Hematopoietic multipotent progenitor cell treated with erythropoietin and hydrocortisone succinate and interleukin-3 and kit ligand, for 4 days (in vitro differentiated cells): ENCODE measurements at regions not wholly inside any gene's neighbourhood (a gene's known extent, or its start where the extent isn't known, plus 50 kb on each side); places are given as distances from the start of the nearest gene placed in this dataset.
A peak's percentile ranks its signal among the peaks of the same experiment; 100 is the strongest.

ENCODE experiments used
- DNase-seq: peaks from one replicate; pipeline ENCODE4 v3.0.0-alpha.2; 2015

DNA sequence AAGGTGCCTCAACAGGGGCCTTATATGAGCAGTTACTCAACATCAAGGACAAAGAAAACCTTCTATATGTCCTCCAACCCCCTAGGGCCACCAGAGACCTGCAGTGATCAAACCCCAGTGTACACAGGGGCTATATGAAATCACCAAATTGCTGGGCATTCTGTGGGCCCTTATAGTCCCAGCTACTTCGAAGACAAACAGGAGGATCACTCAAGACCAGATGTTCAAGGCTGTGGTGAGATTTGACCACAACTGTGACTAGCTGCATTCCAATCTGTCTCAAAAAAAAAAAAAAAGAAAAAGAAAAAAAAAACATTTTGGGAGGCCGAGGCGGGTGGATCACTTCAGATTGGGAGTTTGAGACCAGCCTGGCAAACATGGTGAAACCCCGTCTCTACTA lies 51.0 kb upstream of the PRB2 start:
- peak; percentile 22 for DNase-seq

DNA sequence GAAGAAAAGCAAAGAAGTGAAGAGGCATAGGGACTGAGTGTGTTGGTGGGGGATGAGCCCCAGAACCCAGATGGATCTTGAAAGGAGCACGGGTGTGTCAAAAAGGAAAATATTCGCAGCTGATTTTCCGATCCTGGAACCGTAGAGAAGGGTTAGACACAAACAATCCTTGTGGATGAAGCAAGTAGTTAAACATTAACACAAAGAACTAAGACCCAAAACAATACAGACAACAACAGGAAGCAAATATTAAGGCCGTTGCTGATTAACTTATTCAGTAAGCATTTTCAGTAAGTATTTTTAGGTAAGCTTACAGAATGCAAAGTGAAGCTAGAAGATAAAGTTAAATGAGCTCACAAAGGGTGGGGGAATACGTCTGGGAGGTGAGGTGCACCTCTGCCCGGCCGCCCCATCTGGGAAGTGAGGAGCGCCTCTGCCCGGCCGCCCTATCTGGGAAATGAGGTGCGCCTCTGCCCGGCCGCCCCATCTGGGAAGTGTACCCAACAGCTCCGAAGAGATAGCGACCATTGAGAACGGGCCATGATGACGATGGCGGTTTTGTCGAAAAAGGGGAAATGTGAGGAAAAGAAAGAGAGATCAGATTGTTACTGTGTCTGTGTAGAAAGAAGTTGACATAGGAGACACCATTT lies 62.8 kb upstream of the PRB2 start:
- DNase-seq, result no peak

DNA sequence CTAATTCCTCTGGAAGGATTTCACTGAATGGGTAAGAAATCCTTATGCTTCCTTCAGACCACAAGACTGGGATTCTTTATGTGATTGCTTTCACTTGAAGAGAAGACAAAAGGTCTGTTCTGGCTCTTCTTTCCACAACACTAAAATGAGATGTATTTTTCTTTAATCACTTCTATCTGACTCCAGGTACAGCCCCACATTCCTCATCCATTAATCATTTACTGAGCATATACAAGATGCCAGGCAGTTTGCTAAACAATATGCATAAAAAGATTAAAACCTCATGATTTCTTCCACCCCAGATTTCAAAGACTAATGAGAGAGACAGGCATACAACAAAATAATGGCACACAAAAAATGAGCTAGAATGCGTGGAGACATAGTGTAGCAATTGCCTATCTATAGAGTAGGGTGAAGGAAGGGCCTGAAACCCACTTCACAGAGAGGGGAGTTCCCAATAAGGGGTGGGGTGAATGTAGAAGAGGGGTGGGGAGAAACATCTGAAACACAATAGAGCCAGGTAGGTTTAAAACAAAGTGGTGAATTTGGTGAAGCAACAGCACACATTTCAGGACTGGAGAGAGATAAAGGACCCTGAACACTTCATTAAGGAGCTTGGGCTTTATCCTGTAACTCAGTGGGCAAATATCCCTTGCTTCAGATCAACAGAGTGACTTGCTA lies 65.1 kb upstream of the PRB2 start:
- DNase-seq, result no peak

GRCh38 chr12:11461433-11461832 lies 66.1 kb upstream of the PRB2 start:
- DNase-seq, result no peak

DNA sequence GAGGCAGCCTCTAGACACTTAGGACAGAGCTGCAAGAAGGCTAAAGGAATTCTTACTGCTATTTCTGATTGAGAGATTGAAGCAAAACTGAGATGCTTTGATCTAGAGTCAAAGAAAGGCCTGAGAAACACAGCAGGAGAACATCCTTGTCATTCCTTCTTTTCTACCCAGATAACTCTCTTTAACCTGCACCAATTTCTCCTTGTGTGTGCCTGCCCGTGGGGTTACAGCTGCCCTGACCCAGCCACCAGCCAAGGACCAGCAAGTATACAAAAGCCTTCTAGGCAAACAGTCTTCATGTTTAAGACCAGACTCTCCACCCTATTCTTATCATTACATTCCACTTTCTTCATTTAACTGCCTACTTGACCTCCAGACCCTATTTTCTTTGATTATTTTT lies 81.7 kb upstream of the PRB2 start:
- no peak for DNase-seq

DNA sequence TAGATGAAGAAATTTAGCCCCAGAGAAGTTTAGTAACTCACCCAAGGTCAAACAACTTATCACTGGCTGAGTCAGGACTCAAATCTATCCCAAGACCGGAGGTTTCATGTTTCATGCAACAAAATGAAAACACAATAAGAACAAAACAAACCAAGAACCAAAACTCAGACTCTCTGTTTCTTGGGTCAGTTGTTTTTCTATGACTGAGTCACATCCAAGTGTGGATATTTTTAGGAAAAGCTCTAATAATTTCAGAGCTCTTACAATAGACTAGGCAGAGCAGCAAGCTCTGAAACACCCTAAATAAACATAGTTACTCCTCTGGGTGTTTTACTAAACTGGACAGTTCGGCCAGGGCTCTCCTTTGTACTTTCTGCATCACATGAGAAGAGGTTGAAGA lies 87.6 kb upstream of the PRB2 start:
- DNase-seq, result no peak

- peak; percentile 94 for DNase-seq
Measured at GRCh38 chr12:11486623-11487444, 91.5 kb upstream of the PRB2 start.

- no peak for DNase-seq
Measured at GRCh38 chr12:11496157-11496851, 100.9 kb upstream of the PRB2 start.

DNA sequence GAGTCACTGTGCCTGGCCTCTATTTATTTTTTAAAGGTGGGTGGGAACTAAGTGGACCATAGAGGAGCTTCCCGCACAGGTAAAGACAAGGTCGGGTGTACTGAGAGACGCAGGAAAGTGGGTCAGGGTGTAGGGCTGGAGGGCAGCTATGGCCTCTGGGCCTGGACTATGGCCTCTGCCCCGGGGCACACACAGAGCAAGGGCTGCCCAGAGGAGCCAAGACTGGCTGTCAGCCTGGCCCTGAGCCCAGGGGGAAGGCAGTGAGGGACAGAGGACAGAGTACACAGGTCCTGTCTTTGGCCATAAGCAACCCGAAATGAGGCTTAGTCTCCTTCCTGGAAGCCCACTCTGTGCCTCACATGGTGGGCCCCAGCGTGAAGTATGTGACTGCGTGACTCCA lies 102.1 kb upstream of the PRB2 start:
- DNase-seq, result no peak

DNA sequence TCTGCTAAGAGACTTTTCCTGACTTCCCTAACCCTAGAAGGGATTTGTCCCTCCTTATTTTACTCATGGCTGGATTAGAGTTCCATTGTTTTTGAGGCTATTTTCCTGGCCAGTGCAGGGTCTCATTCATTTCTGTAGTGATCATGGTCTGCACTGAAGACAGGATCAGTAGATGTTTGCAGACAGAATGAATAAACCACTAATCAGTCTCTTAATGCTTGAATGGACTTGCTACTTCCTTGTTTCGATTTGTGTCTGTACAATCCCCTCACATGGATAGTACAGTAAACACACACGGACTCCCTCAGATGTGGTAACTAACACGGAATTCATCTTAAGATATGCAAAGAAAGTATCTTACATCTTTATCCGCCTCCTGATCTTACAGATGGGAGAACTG lies 102.6 kb upstream of the PRB2 start:
- DNase-seq, result no peak

DNA sequence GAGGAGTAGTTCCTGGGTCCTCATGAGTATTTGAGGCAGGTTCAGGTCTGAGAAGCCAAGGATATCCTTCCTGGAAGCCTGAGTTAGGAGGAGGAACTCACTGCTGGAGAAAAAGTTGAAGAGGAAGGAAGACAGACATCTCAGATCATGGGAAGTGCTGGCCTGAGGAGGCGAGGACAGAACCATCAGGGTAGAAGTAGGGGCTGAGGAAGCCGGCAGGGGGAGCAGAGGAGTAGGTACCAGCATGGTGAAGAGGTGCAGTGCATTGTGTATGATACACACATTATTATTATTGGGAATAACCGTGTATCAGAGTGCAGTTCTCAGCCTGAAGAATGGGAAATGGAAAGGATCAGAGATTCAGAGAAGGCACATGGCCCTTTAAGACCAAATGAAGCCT lies 103.2 kb upstream of the PRB2 start:
- peak; percentile 49 for DNase-seq

GRCh38 chr12:11499806-11500187 lies 104.4 kb upstream of the PRB2 start:
- no peak for DNase-seq

DNA sequence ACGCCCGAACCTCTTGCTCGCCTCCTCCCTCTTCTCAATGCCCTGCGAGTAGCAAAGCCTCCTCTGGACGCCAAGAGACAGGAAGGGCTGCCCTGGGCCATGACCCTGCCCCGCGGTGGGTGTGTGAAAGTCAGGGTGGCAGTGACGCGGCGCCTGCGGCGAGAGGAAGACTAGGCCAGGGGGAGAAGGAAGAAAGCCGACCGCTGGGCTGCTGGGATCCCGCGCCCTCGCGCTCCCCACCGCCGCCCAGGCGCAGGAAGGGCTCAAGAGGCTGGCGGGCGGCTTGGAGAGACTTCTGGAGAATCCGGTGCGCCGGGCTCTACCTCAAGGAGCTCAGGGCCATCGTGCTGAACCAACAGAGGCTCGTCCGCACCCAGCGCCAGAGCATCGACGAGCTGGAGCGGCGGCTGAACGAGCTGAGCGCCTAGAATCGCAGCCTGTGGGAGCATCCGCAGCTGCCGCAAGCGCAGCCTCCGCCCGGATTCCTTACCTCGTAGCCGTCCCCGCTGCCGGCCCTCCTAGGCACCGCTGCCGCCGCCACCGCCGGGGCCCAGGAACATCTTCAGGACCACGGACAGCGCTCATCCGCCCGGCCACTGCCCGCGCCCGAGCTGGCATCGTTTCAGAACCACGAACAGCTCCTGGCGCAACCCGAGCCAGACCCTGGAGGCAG lies 105.0 kb upstream of the PRB2 start:
- DNase-seq, result peak; percentile 94

DNA sequence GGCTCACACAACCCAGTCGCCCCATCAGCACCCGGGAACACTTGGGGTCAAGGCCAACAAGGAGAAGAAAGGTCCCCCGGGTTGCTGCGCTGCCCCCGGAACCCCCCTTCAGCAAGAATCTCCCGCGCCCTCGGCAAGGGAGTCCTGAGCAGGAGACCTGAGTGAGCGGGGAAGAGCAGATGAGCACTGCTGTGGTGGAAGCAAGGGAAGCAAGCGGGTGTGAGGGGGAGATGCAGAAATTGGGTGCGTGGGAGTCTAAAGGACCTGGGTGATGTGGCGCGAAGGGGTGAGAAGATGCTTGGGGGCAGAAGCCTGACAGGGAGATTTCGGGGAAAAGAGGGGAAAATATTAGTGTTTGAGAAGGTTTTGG lies 105.5 kb upstream of the PRB2 start:
- no peak for DNase-seq

DNA sequence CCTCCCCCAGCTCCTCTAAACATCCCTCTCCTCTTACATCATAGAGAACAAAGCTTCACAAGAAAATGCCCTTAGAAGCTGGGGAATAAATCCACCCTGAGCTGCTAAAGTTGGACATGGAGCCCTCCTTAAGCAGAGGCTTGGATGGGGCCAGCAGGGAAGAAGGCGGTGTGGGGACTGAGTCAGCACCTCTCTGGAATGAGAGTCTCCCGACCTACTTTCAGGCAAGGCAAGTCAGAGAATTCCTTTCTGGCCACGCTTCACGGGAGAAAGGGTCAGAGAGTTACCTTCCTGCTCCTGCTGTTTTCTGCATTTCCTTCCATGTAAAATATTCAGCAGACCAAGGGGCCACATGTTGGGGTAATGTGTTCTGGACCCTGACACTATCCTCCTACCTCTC lies 113.3 kb upstream of the PRB2 start:
- DNase-seq, result no peak

- peak; percentile 49 for DNase-seq
Measured at GRCh38 chr12:11509326-11509725, 114.0 kb upstream of the PRB2 start.

DNA sequence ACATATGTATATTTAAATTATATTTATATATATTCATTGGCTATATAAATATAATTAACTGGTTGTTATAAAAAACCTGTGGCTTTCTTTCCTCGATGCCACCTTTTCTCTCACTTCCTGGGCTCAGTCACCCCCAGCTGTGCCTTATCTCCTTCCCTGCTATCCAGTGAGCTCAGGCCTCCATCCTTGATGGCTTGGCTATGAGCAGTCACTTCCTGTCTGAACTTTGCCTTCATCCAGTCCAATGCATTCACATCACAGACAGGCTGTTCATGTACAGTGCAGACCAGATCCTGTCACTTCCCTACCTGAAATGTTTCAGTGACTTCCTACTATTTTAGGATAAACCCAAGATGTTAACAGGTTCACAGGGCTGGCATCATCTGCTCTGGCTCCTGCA lies 115.3 kb upstream of the PRB2 start:
- DNase-seq, result peak; percentile 24

DNA sequence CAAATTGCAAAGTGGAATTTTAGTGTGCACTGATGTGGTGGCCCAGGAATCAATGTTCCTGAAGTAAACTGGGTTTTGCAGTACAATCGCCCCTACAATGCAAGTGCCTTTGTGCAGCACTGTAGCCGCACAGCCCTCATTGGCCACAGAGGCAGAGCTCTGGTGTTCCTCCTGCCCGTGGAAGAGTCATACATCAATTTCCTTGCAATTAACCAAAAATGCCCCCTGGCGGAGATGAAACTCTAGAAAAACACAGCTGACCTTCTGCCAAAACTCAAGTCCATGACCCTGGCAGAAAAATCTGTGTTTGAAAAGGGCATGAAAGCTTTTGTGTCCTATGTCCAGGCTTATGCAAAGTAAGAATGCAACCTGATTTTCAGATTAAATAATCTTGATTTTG lies 117.9 kb upstream of the PRB2 start:
- DNase-seq, result no peak

DNA sequence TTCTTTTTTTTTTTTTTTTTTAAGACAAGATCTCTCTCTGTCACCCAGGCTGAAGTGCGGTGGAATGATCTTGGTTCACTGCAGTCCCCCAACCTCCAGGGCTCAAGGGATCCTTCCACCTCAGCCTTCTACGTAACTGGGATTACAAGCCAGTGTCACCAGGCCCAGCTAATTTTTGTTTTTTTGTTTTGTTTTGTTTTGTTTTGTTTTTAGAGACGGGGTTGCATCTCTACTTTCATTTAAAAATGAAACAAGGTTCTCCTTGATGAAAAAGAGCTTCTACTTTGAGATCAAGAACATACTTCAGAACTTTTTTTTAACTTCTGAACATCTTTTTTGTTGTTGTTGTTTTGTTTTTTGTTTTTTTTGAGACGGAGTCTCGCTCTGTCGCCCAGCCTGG lies 121.7 kb upstream of the PRB2 start:
- DNase-seq, result no peak

- no peak for DNase-seq
Measured at GRCh38 chr12:11524446-11524845, 125.0 kb upstream of the ETV6 start.

DNA sequence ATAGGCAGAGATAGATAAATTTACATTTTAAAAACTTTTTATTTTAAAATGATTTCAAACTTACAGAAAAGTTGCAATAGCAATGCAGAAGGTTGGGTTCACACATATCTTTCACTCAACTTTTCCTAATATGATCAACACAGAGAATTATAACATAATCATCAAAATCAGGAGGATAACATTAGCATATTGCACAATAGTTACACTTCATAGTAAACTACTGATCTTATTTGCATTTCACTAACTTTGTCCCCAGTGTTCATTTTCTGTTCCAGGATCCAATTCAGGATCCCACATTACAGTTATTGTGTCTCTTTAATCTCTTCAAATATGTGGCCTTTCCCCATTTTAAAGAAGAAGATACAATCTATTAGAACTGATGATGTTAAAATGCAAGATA lies 115.4 kb upstream of the ETV6 start:
- DNase-seq, result no peak

DNA sequence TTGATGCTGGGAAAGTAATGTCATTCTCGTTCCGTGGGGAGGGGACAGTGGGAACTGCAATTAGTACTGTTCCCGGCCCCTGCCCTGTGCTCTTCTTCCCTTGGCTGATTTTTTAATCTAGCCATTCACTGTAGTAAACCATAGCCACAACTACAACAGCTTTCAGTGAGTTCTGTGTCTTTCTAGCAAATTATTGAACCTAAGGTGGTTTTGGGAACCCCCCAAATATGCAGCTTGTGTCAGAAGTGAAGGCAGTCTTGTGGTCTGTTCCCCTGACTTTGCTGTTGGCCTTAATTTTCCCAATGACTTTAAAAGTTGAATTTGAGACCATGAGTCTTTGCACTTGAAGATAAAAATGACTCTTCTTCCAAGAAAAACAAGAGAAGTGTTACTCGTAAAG lies 114.3 kb upstream of the ETV6 start:
- DNase-seq, result no peak

DNA sequence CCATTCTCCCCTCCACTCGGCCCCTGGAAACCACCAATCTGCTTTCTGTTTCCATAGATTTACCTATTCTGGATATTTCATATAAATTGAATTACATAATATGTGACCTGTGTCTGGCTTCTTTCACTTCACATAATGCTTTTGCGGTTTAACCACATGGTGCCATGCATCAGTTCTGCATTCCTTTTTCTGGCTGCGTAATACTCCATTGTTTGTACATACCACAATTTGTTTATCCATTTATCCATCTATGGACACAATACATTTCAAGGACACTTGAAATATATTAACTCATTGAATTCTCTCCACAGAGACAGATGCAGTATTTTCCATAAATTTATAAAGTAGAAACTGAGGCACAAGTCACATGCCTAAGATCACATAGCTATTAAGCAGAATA lies 110.3 kb upstream of the ETV6 start:
- DNase-seq, result no peak
